ENCODE measurements at regions not wholly inside any gene's neighbourhood (a gene's known extent, or its start where the extent isn't known, plus 50 kb on each side); places are given as distances from the start of the nearest gene placed in this dataset.

- no peak for TF ChIP-seq TAF1 (IDR thresholded peaks at IDR 0.05; ENCODE audit: borderline replicate concordance, insufficient read depth, low read length)
- no peak for TF ChIP-seq SIN3A (IDR thresholded peaks at IDR 0.05; ENCODE audit: borderline replicate concordance, insufficient read depth, low read length)
- TF ChIP-seq POLR2AphosphoS5 (IDR thresholded peaks at IDR 0.05; ENCODE audit: low read depth, low read length): no peak
- no peak for TF ChIP-seq REST (IDR thresholded peaks at IDR 0.05; ENCODE audit: insufficient read depth in 1 of 2, low read depth in 2 of 2, low read length in 2 of 2)
Measured at GRCh38 chr4:8796096-8796495, 75.5 kb downstream of the HMX1 start.

All from PFSK-1 (cell line).